GM12878 (cell line): ENCODE measurements at regions not wholly inside any gene's neighbourhood (a gene's known extent, or its start where the extent isn't known, plus 50 kb on each side); places are given as distances from the start of the nearest gene placed in this dataset.

Experiments used
- ATAC-seq: fragments of 200-7000 bp; cut with Tn5 transposase; 3 replicates; pipeline ENCODE4 v1.9.1; 2020; ENCODE audit warnings: mild to moderate bottlenecking, moderate library complexity
- BruUV-seq: library from RNA; stranded (reverse); fragments of 400-500 nt; replicated peaks from 2 replicates; lab custom pipeline; 2021; lab: Mats Ljungman, UMichigan
- CTCF ChIA-PET: fragments of 300-600 bp; sonication (Branson Sonifier 250); formaldehyde crosslinking; extraction: SDS; loops from one replicate; lab custom pipeline; 2021; ENCODE audit warnings: inconsistent platforms; lab: Yijun Ruan, JAX
- POLR2A ChIA-PET: fragments of 350-600 bp; formaldehyde crosslinking; extraction: SDS; loops from one replicate; lab custom pipeline; 2021; ENCODE audit warnings: inconsistent platforms; lab: Charles Lee
- RAD21 ChIA-PET: fragments of 300-600 bp; sonication (Branson Sonifier 250); formaldehyde crosslinking; loops from one replicate; lab custom pipeline; 2023; ENCODE audit warnings: antibody characterized with exemption; ENCODE audit not compliant: unreplicated experiment; lab: Charles Lee
- SMC1A ChIA-PET: fragments of 300-600 bp; sonication (Branson Sonifier 250); formaldehyde crosslinking; loops from one replicate; lab custom pipeline; 2023; ENCODE audit not compliant: unreplicated experiment, uncharacterized antibody; lab: Charles Lee
- DNase-seq: peaks from one replicate; pipeline ENCODE4 v3.0.0-alpha.2; 2011; ENCODE audit warnings: low read depth, low spot score
- FAIRE-seq: peaks from 3 replicates; lab custom pipeline; 2011; peaks lifted over from hg19 to GRCh38; lab: Jason Lieb, UNC
- H2AFZ ChIP-seq: 2 replicates; pipeline ENCODE4 v1.6.0; 2011; ENCODE audit warnings: low read depth, low read length, control low read depth; ENCODE audit not compliant: control insufficient read depth
- H3K27ac ChIP-seq: 2 replicates; pipeline ENCODE4 v1.5.1; 2011; ENCODE audit warnings: control low read depth; ENCODE audit not compliant: control insufficient read depth, insufficient read depth
- H3K27me3 ChIP-seq, 2 experiments: replicated peaks in 1 of 2; 2 replicates each; pipeline versions ENCODE4 v1.6.0 to v1.6.1; 2011; ENCODE audit warnings: low read length in 1 of 2; ENCODE audit not compliant: control insufficient read depth in 2 of 2, insufficient read depth in 2 of 2
- H3K36me3 ChIP-seq, 2 experiments: 2 replicates each; pipeline ENCODE4 v1.5.1; 2011; ENCODE audit warnings: low read length in 1 of 2; ENCODE audit not compliant: control insufficient read depth in 2 of 2, insufficient read depth in 2 of 2
- H3K4me1 ChIP-seq: 2 replicates; pipeline ENCODE4 v1.6.1; 2011; ENCODE audit warnings: mild to moderate bottlenecking, low read length, moderate library complexity, mixed read lengths; ENCODE audit not compliant: control insufficient read depth, insufficient read depth
- H3K4me2 ChIP-seq: 2 replicates; pipeline ENCODE4 v1.6.0; 2011; ENCODE audit warnings: control low read depth; ENCODE audit not compliant: control insufficient read depth, insufficient read depth
- H3K4me3 ChIP-seq: fragments of 200-600 bp; sonication (generic); 2 replicates; pipeline ENCODE4 v1.5.1; 2016
- H3K79me2 ChIP-seq: 2 replicates; pipeline ENCODE4 v1.6.0; 2011; ENCODE audit warnings: low read length; ENCODE audit not compliant: control insufficient read depth, insufficient read depth
- H3K9ac ChIP-seq: 2 replicates; pipeline ENCODE4 v1.8.0; 2011; ENCODE audit warnings: low read length, control low read depth, mixed read lengths; ENCODE audit not compliant: control insufficient read depth, insufficient read depth
- H3K9me3 ChIP-seq: replicated peaks from 3 replicates; pipeline ENCODE4 v1.5.1; 2011; ENCODE audit warnings: mild to moderate bottlenecking, low read length; ENCODE audit not compliant: control insufficient read depth, insufficient read depth
- H4K20me1 ChIP-seq: 2 replicates; pipeline ENCODE4 v1.6.0; 2011; ENCODE audit not compliant: control insufficient read depth, insufficient read depth
- CHD1 ChIP-seq: IDR thresholded peaks from 2 replicates; pipeline ENCODE4 v1.6.1; 2012; ENCODE audit warnings: low read depth, low read length, improper control_type of control experiment
- CHD2 ChIP-seq: IDR thresholded peaks from 2 replicates; pipeline ENCODE4 v1.6.1; 2011; ENCODE audit warnings: low read depth, low read length, improper control_type of control experiment, borderline replicate concordance
- CREM ChIP-seq: IDR thresholded peaks from 2 replicates; pipeline ENCODE4 v1.6.1; 2014; ENCODE audit warnings: antibody characterized with exemption, low read depth
- E2F4 ChIP-seq: IDR thresholded peaks from 2 replicates; pipeline ENCODE4 v1.6.1; 2012; ENCODE audit warnings: low read depth, low read length, improper control_type of control experiment
- E2F8 ChIP-seq: fragments of 450-650 bp; IDR thresholded peaks from 2 replicates; pipeline ENCODE4 v1.6.1; 2018; ENCODE audit warnings: mild to moderate bottlenecking, low read depth, moderate library complexity; ENCODE audit not compliant: partially characterized antibody
- IKZF2 ChIP-seq, 2 experiments: fragments of 450-650 bp; IDR thresholded peaks; 2 replicates each; pipeline ENCODE4 v1.6.1; 2017; ENCODE audit warnings: mild to moderate bottlenecking in 2 of 2, moderate library complexity in 2 of 2
- KDM1A ChIP-seq: fragments of 200-600 bp; sonication (generic); IDR thresholded peaks from 2 replicates; pipeline ENCODE4 v1.6.1; 2016; ENCODE audit warnings: borderline replicate concordance
- PRDM15 ChIP-seq: fragments of 450-650 bp; formaldehyde crosslinking; IDR thresholded peaks from 2 replicates; pipeline ENCODE4 v1.4.0; 2020; ENCODE audit warnings: mild to moderate bottlenecking, moderate library complexity
- RAD21 ChIP-seq: IDR thresholded peaks from 2 replicates; pipeline ENCODE4 v1.6.1; 2011; ENCODE audit warnings: mild to moderate bottlenecking, low read depth, low read length, moderate library complexity; ENCODE audit not compliant: insufficient read depth
- SIN3A ChIP-seq: IDR thresholded peaks from 2 replicates; pipeline ENCODE4 v1.6.1; 2012; ENCODE audit warnings: low read depth, low read length, improper control_type of control experiment
- SIX5 ChIP-seq: IDR thresholded peaks from 2 replicates; pipeline ENCODE4 v1.6.1; 2011; ENCODE audit warnings: mild to moderate bottlenecking, low read depth, low read length, moderate library complexity; ENCODE audit not compliant: severe bottlenecking
- SMAD5 ChIP-seq: IDR thresholded peaks from 2 replicates; pipeline ENCODE4 v1.6.1; 2016; ENCODE audit warnings: antibody characterized with exemption, low read depth
- ZBTB4 ChIP-seq: fragments of 450-650 bp; formaldehyde crosslinking; IDR thresholded peaks from 2 replicates; pipeline ENCODE4 v1.4.0; 2022; ENCODE audit warnings: mild to moderate bottlenecking, moderate library complexity
- WGBS: methylation state at CpG from one replicate; pipeline ENCODE4 v1.1.6; 2016; ENCODE audit warnings: low lambda C conversion rate; ENCODE audit not compliant: insufficient replicate concordance, insufficient coverage; ENCODE audit errors: missing lambda C conversion rate; 5-methylcytosine and 5-hydroxymethylcytosine counted together
- in situ Hi-C: fragments of 300-500 bp; cut with MboI; formaldehyde crosslinking; loops from 9 replicates; pipeline ENCODE4 v1.14.3; 2018; ENCODE audit warnings: mixed read lengths
- intact Hi-C: fragments of 100-400 bp; cut with micrococcal nuclease; formaldehyde crosslinking; loops from one replicate; pipeline ENCODE4 v1.14.2; 2022; ENCODE audit not compliant: unreplicated experiment

DNA sequence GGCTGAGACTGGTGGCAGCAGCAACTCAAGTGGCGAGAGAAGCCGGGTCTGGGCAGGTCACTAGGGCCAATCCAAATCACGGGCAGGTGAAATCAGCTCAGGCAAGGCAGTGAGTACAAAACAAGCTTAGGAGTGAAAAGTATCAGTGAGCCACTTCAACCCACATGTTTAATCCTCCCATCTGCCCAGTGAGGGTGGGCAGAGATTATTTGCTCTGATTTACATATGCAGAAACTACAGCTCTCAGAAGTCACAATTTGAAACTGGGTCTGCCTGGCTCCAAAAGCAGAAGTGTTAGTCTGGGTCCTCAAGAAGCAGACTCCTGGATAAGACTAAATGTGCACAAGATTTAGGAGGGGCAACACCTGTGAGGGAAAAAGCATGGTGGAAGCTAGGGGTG lies 173.7 kb upstream of the LRFN2 start:
- Histone ChIP-seq H4K20me1 (no peaks in the 10 kb centered on the region), H3K36me3 (no peaks in the 10 kb centered on the region), H2AFZ (no peak overlapping the region), H3K9me3 (no peaks in the 10 kb centered on the region), H3K9ac (no peak overlapping the region), H3K4me3 (no peak overlapping the region), H3K27ac (no peak overlapping the region), H3K27me3 (peaks cover 1 to 11% of the 10 kb centered on the region in 2 experiments; a peak in 3 of 4 replicates), H3K4me1 (no peaks in the 10 kb centered on the region), H3K79me2 (no peaks in the 10 kb centered on the region), H3K4me2 (no peak overlapping the region)
- in situ Hi-C loops, result no loop called here
- DNase-seq, result no peak
- 53% methylated on average over 3 of the region's 3 CpGs for WGBS
- intact Hi-C loops, result no loop called here
- no peak for ATAC-seq
- BruUV-seq, result no TSS peak
- POLR2A ChIA-PET, result no interaction called here
- RAD21 ChIA-PET, result no interaction called here
- SMC1A ChIA-PET, result no interaction called here
- FAIRE-seq, result no peak
- CTCF ChIA-PET, result interaction anchor here (0.7 to 0.8 kb wide), 2 partner anchors 10 to 187 kb away, joined by 3 to 4 read pairs; no protein-coding TSS in a partner anchor
- TF ChIP-seq RAD21, result no peak
- TF ChIP-seq IKZF2 (IDR thresholded peaks at IDR 0.05), result no peak
- TF ChIP-seq SIX5, result no peak
- no peak for TF ChIP-seq CHD2
- no peak for TF ChIP-seq CHD1
- no peak for TF ChIP-seq PRDM15 (CRISPR knock-in tag)
- TF ChIP-seq SMAD5, result no peak
- no peak for TF ChIP-seq KDM1A
- no peak for TF ChIP-seq E2F8
- TF ChIP-seq CREM, result no peak
- TF ChIP-seq SIN3A, result no peak
- TF ChIP-seq ZBTB4 (CRISPR knock-in tag), result no peak
- TF ChIP-seq E2F4, result no peak
